Chondrocyte (in vitro differentiated cells): ENCODE measurements at regions not wholly inside any gene's neighbourhood (a gene's known extent, or its start where the extent isn't known, plus 50 kb on each side); places are given as distances from the start of the nearest gene placed in this dataset.
"Not testable (repeated sequence)": the region's sequence is repeated elsewhere in the genome, so short reads cannot be mapped to it uniquely, and the experiment has no call there.

Experiments
- DNase-seq: peaks from one replicate; pipeline ENCODE4 v3.0.0; 2021; ENCODE audit warnings: mixed read lengths, low spot score
- H3K27ac Mint-ChIP-seq: one replicate; pipeline ENCODE4 v1.8.0; 2021; ENCODE audit warnings: mild to moderate bottlenecking, moderate library complexity, mixed read lengths; ENCODE audit not compliant: unreplicated experiment
- H3K27me3 Mint-ChIP-seq: 2 replicates; pipeline ENCODE4 v1.8.0; 2021; ENCODE audit warnings: low read depth, mixed read lengths
- H3K36me3 Mint-ChIP-seq: 2 replicates; pipeline ENCODE4 v1.8.0; 2021; ENCODE audit warnings: low read depth, mixed read lengths
- H3K4me1 Mint-ChIP-seq: 2 replicates; pipeline ENCODE4 v1.8.0; 2021; ENCODE audit warnings: low read depth, mild to moderate bottlenecking, mixed read lengths
- H3K4me3 Mint-ChIP-seq: one replicate; pipeline ENCODE4 v1.8.0; 2021; ENCODE audit warnings: mild to moderate bottlenecking, moderate library complexity, mixed read lengths; ENCODE audit not compliant: unreplicated experiment
- H3K9me3 Mint-ChIP-seq: 2 replicates; pipeline ENCODE4 v1.8.0; 2021; ENCODE audit warnings: low read depth, mixed read lengths
- TF ChIP-seq, protein P1 (sequence below): fragments of 200-600 bp; sonication (generic); IDR thresholded peaks from 2 replicates; pipeline ENCODE4 v1.5.0; 2021; ENCODE audit warnings: antibody characterized with exemption, mild to moderate bottlenecking, moderate library complexity

DNA sequence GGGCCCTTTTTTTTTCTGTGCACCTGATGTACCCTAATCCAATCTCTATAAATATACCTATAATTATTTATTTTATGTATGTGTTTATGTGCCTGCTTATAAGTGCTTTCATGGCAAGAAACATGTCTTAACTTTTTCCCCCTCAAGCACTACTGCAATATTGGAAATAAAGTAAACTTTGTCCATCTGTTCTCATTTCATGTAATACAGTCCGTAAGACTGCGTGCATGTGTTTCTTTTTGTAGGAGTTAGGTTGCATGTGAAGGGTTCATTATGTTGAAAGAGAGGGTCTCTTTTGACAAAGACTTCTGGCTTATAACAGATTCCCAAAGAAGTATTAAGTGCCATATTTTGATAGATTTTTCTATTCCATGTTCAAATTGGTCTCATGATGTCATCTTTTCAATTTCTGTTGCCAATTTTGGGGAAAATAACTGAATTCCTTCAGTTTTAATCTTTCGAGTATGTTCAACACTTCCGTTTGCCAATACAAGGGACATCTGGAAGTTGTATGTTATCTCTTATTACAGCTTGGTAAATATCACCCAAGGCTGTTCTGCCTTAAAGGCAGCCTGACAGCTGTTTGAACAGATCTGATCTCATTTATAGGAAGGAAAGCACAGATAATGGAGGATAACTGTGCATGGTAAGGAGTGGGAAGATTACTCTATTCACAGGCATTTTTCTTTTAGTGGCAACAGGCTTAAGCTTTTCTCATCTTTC, 273.1 kb upstream of the SGO1 start:
- H3K27ac Mint-ChIP-seq, result no peak overlapping the region
- no peaks in the 10 kb centered on the region for H3K4me1 Mint-ChIP-seq
- H3K36me3 Mint-ChIP-seq, result no peaks in the 10 kb centered on the region
- no peak for DNase-seq
- TF ChIP-seq, protein P1, sequence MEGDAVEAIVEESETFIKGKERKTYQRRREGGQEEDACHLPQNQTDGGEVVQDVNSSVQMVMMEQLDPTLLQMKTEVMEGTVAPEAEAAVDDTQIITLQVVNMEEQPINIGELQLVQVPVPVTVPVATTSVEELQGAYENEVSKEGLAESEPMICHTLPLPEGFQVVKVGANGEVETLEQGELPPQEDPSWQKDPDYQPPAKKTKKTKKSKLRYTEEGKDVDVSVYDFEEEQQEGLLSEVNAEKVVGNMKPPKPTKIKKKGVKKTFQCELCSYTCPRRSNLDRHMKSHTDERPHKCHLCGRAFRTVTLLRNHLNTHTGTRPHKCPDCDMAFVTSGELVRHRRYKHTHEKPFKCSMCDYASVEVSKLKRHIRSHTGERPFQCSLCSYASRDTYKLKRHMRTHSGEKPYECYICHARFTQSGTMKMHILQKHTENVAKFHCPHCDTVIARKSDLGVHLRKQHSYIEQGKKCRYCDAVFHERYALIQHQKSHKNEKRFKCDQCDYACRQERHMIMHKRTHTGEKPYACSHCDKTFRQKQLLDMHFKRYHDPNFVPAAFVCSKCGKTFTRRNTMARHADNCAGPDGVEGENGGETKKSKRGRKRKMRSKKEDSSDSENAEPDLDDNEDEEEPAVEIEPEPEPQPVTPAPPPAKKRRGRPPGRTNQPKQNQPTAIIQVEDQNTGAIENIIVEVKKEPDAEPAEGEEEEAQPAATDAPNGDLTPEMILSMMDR, result no peak
- H3K4me3 Mint-ChIP-seq, result no peak overlapping the region
- no peaks in the 10 kb centered on the region for H3K27me3 Mint-ChIP-seq
- H3K9me3 Mint-ChIP-seq, result peaks cover 15% of the 10 kb centered on the region

DNA sequence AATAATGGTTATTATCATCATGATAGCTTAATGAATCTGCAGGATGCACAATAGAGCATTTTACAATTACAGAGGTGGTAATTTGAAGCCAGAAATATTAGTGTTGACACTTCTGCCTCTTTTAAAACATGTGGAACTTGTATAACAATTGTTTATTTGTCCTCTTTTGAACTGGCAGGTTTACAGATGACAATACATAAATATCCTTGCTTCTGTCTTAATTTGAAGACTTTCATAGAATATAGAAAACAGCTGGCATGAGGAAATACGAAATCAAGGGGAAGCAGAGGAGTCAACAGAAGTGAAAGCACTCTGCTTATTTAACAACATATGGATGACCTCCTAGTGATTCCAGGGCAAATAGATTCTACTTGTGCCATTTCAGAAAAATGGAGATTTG, 270.5 kb upstream of the SGO1 start:
- no peak for DNase-seq
- Mint-ChIP-seq H3K27me3 (no peaks in the 10 kb centered on the region), H3K36me3 (no peaks in the 10 kb centered on the region), H3K4me1 (no peaks in the 10 kb centered on the region), H3K4me3 (no peak overlapping the region), H3K27ac (no peak overlapping the region), H3K9me3 (peaks cover 17% of the 10 kb centered on the region)
- TF ChIP-seq, protein P1, result no peak

DNA sequence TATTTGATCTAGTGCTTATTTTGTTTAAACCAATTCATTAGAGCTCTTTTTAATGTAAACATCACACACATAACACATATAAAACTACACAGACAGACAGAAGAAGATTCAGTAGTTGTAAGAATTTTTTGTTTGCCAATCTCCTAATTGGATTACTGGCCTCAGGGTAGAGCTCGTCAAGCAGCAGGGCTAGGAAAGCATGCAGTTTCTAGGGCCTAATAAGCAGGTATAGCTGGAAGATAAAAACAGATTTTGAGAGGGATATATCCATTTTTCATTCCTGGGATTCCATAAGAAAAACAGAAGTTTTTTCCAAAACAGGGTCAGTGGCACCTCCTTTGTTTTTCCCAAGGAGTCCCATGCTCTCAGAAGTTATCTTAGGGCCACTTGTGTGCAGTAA, 265.2 kb upstream of the SGO1 start:
- TF ChIP-seq, protein P1, result no peak
- Mint-ChIP-seq H3K27me3 (peaks cover 2% of the 10 kb centered on the region), H3K4me1 (no peaks in the 10 kb centered on the region), H3K36me3 (no peaks in the 10 kb centered on the region), H3K4me3 (no peak overlapping the region), H3K27ac (no peak overlapping the region), H3K9me3 (peaks cover 7% of the 10 kb centered on the region)
- no peak for DNase-seq

DNA sequence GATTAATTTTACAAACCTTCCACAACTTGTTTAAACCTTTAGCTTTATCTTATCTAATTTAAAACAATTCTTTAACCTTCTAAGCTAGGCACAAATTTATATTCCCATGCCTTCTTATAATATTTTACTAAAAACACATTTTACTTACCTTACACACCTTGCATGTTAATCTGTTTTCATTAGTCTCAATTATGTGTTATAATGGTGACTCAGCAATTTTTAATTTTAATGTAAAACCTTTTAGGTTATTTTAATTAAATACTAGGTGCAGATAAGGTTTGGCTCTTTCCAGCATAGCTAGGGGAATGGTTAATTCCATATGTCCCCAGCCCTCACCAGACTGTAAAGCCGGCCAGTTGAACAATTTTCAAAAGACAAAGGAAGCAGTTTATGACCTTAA, 264.6 kb upstream of the SGO1 start:
- Mint-ChIP-seq H3K36me3 (no peaks in the 10 kb centered on the region), H3K4me3 (no peak overlapping the region), H3K27ac (no peak overlapping the region), H3K9me3 (peaks cover 7% of the 10 kb centered on the region), H3K27me3 (peaks cover 2% of the 10 kb centered on the region), H3K4me1 (no peaks in the 10 kb centered on the region)
- no peak for DNase-seq
- TF ChIP-seq, protein P1, result no peak

DNA sequence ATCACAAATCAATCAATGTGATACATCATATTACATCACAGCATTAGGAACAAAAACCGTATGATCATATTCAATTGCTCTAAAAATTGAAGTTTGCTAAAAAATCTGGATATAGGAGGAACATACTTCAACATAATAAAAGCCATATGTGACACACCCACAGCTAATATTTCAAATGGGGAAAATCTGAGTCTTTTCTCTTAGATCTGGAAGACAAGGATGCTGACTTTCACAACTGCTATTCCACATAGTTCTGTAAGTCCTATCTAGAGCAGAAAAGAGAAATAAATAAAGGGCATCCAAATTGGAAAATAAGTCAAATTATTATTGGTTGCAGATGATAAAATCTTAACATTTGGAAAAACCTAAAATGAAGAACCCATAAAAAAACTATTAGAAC, 256.8 kb upstream of the SGO1 start:
- H3K27ac Mint-ChIP-seq, result no peak overlapping the region
- peaks cover 5% of the 10 kb centered on the region for H3K27me3 Mint-ChIP-seq
- TF ChIP-seq, protein P1, result no peak

DNA sequence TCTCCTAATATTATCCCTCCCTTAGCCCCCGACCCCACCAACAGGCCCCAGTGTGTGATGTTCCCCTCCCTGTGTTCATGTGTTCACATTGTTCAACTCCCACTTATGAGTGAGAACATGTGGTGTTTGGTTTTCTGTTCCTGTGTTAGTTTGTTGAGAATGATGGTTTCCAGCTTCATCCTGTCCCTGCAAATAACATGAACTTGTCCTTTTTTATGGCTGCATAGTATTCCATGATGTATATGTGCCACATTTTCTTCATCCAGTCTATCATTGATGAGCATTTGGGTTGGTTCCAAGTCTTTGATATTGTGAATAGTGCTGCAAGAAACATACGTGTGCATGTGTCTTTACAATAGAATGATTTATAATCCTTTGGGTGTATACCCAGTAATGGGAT, 241.3 kb upstream of the SGO1 start:
- not testable (repeated sequence) for H3K4me3 Mint-ChIP-seq, DNase-seq, H3K36me3 Mint-ChIP-seq, H3K4me1 Mint-ChIP-seq, H3K27ac Mint-ChIP-seq, H3K27me3 Mint-ChIP-seq
- H3K9me3 Mint-ChIP-seq, result peaks cover 29% of the 10 kb centered on the region

More for the DNA sequence above, 256.8 kb upstream of the SGO1 start:
- Mint-ChIP-seq H3K4me3 (no peak overlapping the region), H3K9me3 (no peaks in the 10 kb centered on the region), H3K4me1 (no peaks in the 10 kb centered on the region), H3K36me3 (no peaks in the 10 kb centered on the region)
- DNase-seq, result no peak
